Heart right ventricle (tissue), 16 donors: ENCODE measurements at regions not wholly inside any gene's neighbourhood (a gene's known extent, or its start where the extent isn't known, plus 50 kb on each side); places are given as distances from the start of the nearest gene placed in this dataset.
"Not testable (repeated sequence)": the region's sequence is repeated elsewhere in the genome, so short reads cannot be mapped to it uniquely, and the experiment has no call there.

Experiments
- ATAC-seq, 8 donors: fragments of 200-7000 bp; cut with Tn5 transposase; one replicate each; pipeline ENCODE4 v1.9.1; 2020; ENCODE audit warnings: mild to moderate bottlenecking in 8 of 8, moderate library complexity in 8 of 8, moderate number of reproducible peaks in 1 of 8
- DNase-seq, 2 donors: peaks; one replicate each; pipeline ENCODE4 v3.0.0-alpha.2; 2020
- H3K27ac ChIP-seq, 10 donors: fragments of 200-600 bp; sonication (generic) in 2 of 10; one replicate each; pipeline versions ENCODE4 v1.5.0 to v1.8.0; 2020 to 2022; ENCODE audit warnings: mild to moderate bottlenecking in 3 of 10
- H3K27me3 ChIP-seq, 7 donors: fragments of 200-600 bp; one replicate each; pipeline ENCODE4 v1.8.0; 2021 to 2022; ENCODE audit warnings: mild to moderate bottlenecking in 2 of 7
- H3K36me3 ChIP-seq, 9 donors: fragments of 200-600 bp; sonication (generic) in 1 of 9; one replicate each; pipeline versions ENCODE4 v1.5.0 to v1.8.0; 2020 to 2022; ENCODE audit warnings: mild to moderate bottlenecking in 2 of 9
- H3K4me1 ChIP-seq, 9 donors: fragments of 200-600 bp; sonication (generic) in 1 of 9; one replicate each; pipeline versions ENCODE4 v1.5.0 to v1.8.0; 2020 to 2022; ENCODE audit warnings: mild to moderate bottlenecking in 4 of 9
- H3K4me3 ChIP-seq, 10 donors: fragments of 200-600 bp; sonication (generic) in 2 of 10; one replicate each; pipeline versions ENCODE4 v1.5.0 to v1.8.0; 2020 to 2022; ENCODE audit warnings: mild to moderate bottlenecking in 7 of 10, moderate library complexity in 2 of 10
- H3K9me3 ChIP-seq, 11 donors: fragments of 200-600 bp in 10 of 11; sonication (generic) in 2 of 11; one replicate each; pipeline versions ENCODE4 v1.5.0 to v1.8.0; 2013 to 2022; ENCODE audit warnings: mild to moderate bottlenecking in 2 of 11, control low read depth in 1 of 11, moderate library complexity in 1 of 11
- CTCF ChIP-seq, 9 donors: fragments of 200-600 bp; sonication (generic) in 2 of 9; IDR thresholded peaks; one replicate each; pipeline versions ENCODE4 v1.5.0 to v1.8.0; 2021 to 2022; ENCODE audit warnings: antibody characterized with exemption in 9 of 9, mild to moderate bottlenecking in 5 of 9, moderate library complexity in 1 of 9
- WGBS, 2 donors: extraction: QIAGEN DNeasy Blood & Tissue Kit; methylation state at CpG; one replicate each; pipeline ENCODE4 v1.1.7; 2013; ENCODE audit warnings: inconsistent platforms in 1 of 2; 5-methylcytosine and 5-hydroxymethylcytosine counted together
- intact Hi-C, 10 donors: fragments of 100-400 bp; cut with DNase I; formaldehyde crosslinking; loops; one replicate each; pipeline versions ENCODE4 v1.11.1 to v1.14.2; 2022
- donor health status: Arrhythmogenic right ventricular cardiomyopathy.
- donor health status: ischemic (EF 13 %, LVEDD 7.1; RV severe dilation, severe dysfunction).
- donor health status: healthy with polysubstance abuse.
- donor health status: DM: no; HTN: yes; CAD: no.
- donor health status: DM: no; HTN: no; CAD: no.
- donor health status: ischemic (EF 25% LVEDD 6.9; RV normal size, moderate dysfunction).
- donor health status: ischemic (EF 25% LVEDD 5.7; RV mildly dilated, moderate dysfunction).
- donor health status: healthy.
- donor health status: DM: yes; HTN: yes; CAD: no.
- donor health status: Ischemic cardiomyopathy.
- donor health status: ischemic (EF 35%, LVEDD 5.7; RV mildly dilated, moderate dysfunction).
- donor health status: nonischemic (EF 11% LVEDD 7.7; RV severe dilation, severe dysfunction).
- donor health status: DM: yes; HTN: yes; CAD: no.
- donor health status: PGD.
- donor health status: ischemic (EF 29% LVEDD 5.4; RV normal size, mild dysfunction).
- donor health status: nonischemic (EF 23%, LVEDD 6.1; RV moderate dilation, normal function).

- Histone ChIP-seq H3K27ac (no peak overlapping the region), H3K4me1 (no peaks in the 10 kb centered on the region), H3K4me3 (no peak overlapping the region), H3K27me3 (no peaks in the 10 kb centered on the region), H3K36me3 (no peaks in the 10 kb centered on the region), H3K9me3 (no peaks in the 10 kb centered on the region)
- no peak for ATAC-seq
- TF ChIP-seq CTCF (IDR thresholded peaks at IDR 0.05) = no peak
- 90 to 94% methylated on average over 1 of the region's 1 CpG for WGBS, 2 donors
- no peak for DNase-seq
- intact Hi-C loops = no loop called here
These were observed 400.2 kb downstream of the HACE1 start for GRCh38 chr6:104459543-104459942.

GRCh38 chr6:104449918-104450317 lies 409.8 kb downstream of the HACE1 start:
- H3K4me1 ChIP-seq = no peaks in the 10 kb centered on the region

GRCh38 chr6:104446101-104447080 lies 413.3 kb downstream of the HACE1 start:
- intact Hi-C loops = loop anchor here in 1 of 10 donors (10.0 kb wide), 1 partner anchor 602 kb away; no protein-coding TSS in a partner anchor
- not testable (repeated sequence) for H3K4me3 ChIP-seq, DNase-seq, H3K36me3 ChIP-seq, H3K27ac ChIP-seq, H3K9me3 ChIP-seq, H3K27me3 ChIP-seq, ATAC-seq, H3K4me1 ChIP-seq
- 94% methylated on average over 42 to 45 of the region's 45 CpGs for WGBS, 2 donors

More at GRCh38 chr6:104449918-104450317, 409.8 kb downstream of the HACE1 start:
- 24 to 33% methylated on average over 1 of the region's 1 CpG for WGBS, 2 donors
- no peak for TF ChIP-seq CTCF (IDR thresholded peaks at IDR 0.05)
- Histone ChIP-seq H3K9me3 (no peaks in the 10 kb centered on the region), H3K36me3 (no peaks in the 10 kb centered on the region), H3K27me3 (no peaks in the 10 kb centered on the region), H3K4me3 (no peak overlapping the region), H3K27ac (no peak overlapping the region)
- ATAC-seq (no peak), DNase-seq (no peak)
- intact Hi-C loops = loop anchor here in 1 of 10 donors (10.0 kb wide), 1 partner anchor 605 kb away; no protein-coding TSS in a partner anchor

- H3K27me3 ChIP-seq = no peaks in the 10 kb centered on the region
- no peak for DNase-seq
- no peaks in the 10 kb centered on the region for H3K36me3 ChIP-seq
- intact Hi-C loops = no loop called here
- no peaks in the 10 kb centered on the region for H3K4me1 ChIP-seq
- H3K4me3 ChIP-seq = no peak overlapping the region
- WGBS, 2 donors = 39 to 41% methylated on average over 2 of the region's 2 CpGs
- no peak overlapping the region for H3K27ac ChIP-seq
- TF ChIP-seq CTCF (IDR thresholded peaks at IDR 0.05) = no peak
- H3K9me3 ChIP-seq = peaks cover 0 to 2% (median 0%) of the 10 kb centered on the region in 11 donors
- no peak for ATAC-seq
These were observed 425.2 kb downstream of the HACE1 start for GRCh38 chr6:104434519-104434918.

GRCh38 chr6:104431096-104431495 lies 428.6 kb downstream of the HACE1 start:
- H3K27ac ChIP-seq = no peak overlapping the region
- intact Hi-C loops = no loop called here
- peaks cover 0 to 9% (median 0%) of the 10 kb centered on the region in 11 donors for H3K9me3 ChIP-seq
- no peaks in the 10 kb centered on the region for H3K27me3 ChIP-seq
- H3K36me3 ChIP-seq = no peaks in the 10 kb centered on the region
- 85 to 86% methylated on average over 3 of the region's 3 CpGs for WGBS, 2 donors
- DNase-seq = no peak
- H3K4me3 ChIP-seq = no peak overlapping the region
- TF ChIP-seq CTCF (IDR thresholded peaks at IDR 0.05) = no peak
- H3K4me1 ChIP-seq = no peaks in the 10 kb centered on the region
- ATAC-seq = no peak
